CD4-positive, alpha-beta T cell (primary cell): ENCODE measurements at regions not wholly inside any gene's neighbourhood (a gene's known extent, or its start where the extent isn't known, plus 50 kb on each side); places are given as distances from the start of the nearest gene placed in this dataset.

Source experiments
- ATAC-seq: fragments of 200-7000 bp; cut with Tn5 transposase; one replicate; pipeline ENCODE4 v1.10.0; 2022; ENCODE audit warnings: mild to moderate bottlenecking; ENCODE audit not compliant: poor library complexity
- CTCF ChIA-PET: fragments of 350-600 bp; sonication (Branson Sonifier 250); formaldehyde crosslinking; loops from one replicate; lab custom pipeline; 2021; ENCODE audit warnings: antibody characterized with exemption, inconsistent platforms; lab: Charles Lee
- POLR2A ChIA-PET: fragments of 350-600 bp; sonication (Branson Sonifier 250); formaldehyde crosslinking; loops from one replicate; lab custom pipeline; 2021; ENCODE audit warnings: antibody characterized with exemption, inconsistent platforms; lab: Charles Lee
- DNase-seq, 14 experiments: peaks; one replicate each; pipeline ENCODE4 v3.0.0-alpha.2; 2013 to 2020; ENCODE audit warnings: mixed read lengths in 2 of 14
- H3K27ac ChIP-seq, 2 donors: one replicate each; pipeline versions ENCODE4 v1.5.1 to v1.7.0; 2013; ENCODE audit warnings: low read length in 2 of 2, low read depth in 1 of 2, mild to moderate bottlenecking in 1 of 2
- H3K27me3 ChIP-seq, 2 experiments: 1 replicate in 1 of 2; 2 replicates in 1 of 2; pipeline versions ENCODE4 v1.6.1 to v1.7.0; 2013; ENCODE audit warnings: low read length in 2 of 2, control low read depth in 1 of 2, mild to moderate bottlenecking in 1 of 2, moderate library complexity in 1 of 2; ENCODE audit not compliant: insufficient read depth in 2 of 2, control insufficient read depth in 1 of 2
- H3K36me3 ChIP-seq: one replicate; pipeline ENCODE4 v1.6.1; 2013; ENCODE audit warnings: low read length, control low read depth; ENCODE audit not compliant: insufficient read depth
- H3K4me1 ChIP-seq: one replicate; pipeline ENCODE4 v1.6.1; 2013; ENCODE audit warnings: low read length, control low read depth; ENCODE audit not compliant: insufficient read depth
- H3K4me3 ChIP-seq: one replicate; pipeline ENCODE4 v1.5.1; 2013; ENCODE audit warnings: mild to moderate bottlenecking, low read length, moderate library complexity
- H3K9me3 ChIP-seq, 2 experiments: 1 replicate in 1 of 2; 2 replicates in 1 of 2; pipeline versions ENCODE4 v1.6.1 to v1.7.0; 2013; ENCODE audit warnings: low read length in 2 of 2, mild to moderate bottlenecking in 2 of 2, control low read depth in 1 of 2, moderate library complexity in 1 of 2; ENCODE audit not compliant: control insufficient read depth in 1 of 2, insufficient read depth in 1 of 2
- H3K27ac Mint-ChIP-seq: one replicate; pipeline ENCODE4 v1.8.0; 2020; ENCODE audit warnings: mixed read lengths
- H3K27me3 Mint-ChIP-seq: one replicate; pipeline ENCODE4 v1.8.0; 2021; ENCODE audit warnings: mixed read lengths
- H3K36me3 Mint-ChIP-seq: one replicate; pipeline ENCODE4 v1.8.0; 2021; ENCODE audit warnings: low read depth, mixed read lengths
- H3K4me1 Mint-ChIP-seq: one replicate; pipeline ENCODE4 v1.8.0; 2021; ENCODE audit warnings: low read depth, mixed read lengths
- H3K4me3 Mint-ChIP-seq: one replicate; pipeline ENCODE4 v1.8.0; 2020; ENCODE audit warnings: mild to moderate bottlenecking, mixed read lengths
- H3K9me3 Mint-ChIP-seq: one replicate; pipeline ENCODE4 v1.8.0; 2020; ENCODE audit warnings: mixed read lengths
- CTCF ChIP-seq: fragments of 200-600 bp; IDR thresholded peaks from one replicate; pipeline ENCODE4 v1.8.0; 2022; ENCODE audit warnings: antibody characterized with exemption, mild to moderate bottlenecking
- intact Hi-C, 2 experiments: fragments of 100-400 bp; cut with DNase I in 1 of 2; cut with micrococcal nuclease in 1 of 2; formaldehyde crosslinking; loops; one replicate each; pipeline versions ENCODE4 v1.15.1 to v1.9.0; 2023 to 2025; cut with DNase I, micrococcal nuclease

- H3K4me3 Mint-ChIP-seq: no peak overlapping the region
- ATAC-seq (no peak), DNase-seq (no peak)
- no peaks in the 10 kb centered on the region for H3K4me1 Mint-ChIP-seq
- no peaks in the 10 kb centered on the region for H3K9me3 Mint-ChIP-seq
- H3K4me1 ChIP-seq: no peaks in the 10 kb centered on the region
- peaks cover 12% of the 10 kb centered on the region for H3K27me3 Mint-ChIP-seq
- no peak overlapping the region for H3K4me3 ChIP-seq
- H3K36me3 Mint-ChIP-seq: no peaks in the 10 kb centered on the region
- TF ChIP-seq CTCF: no peak
- CTCF ChIA-PET: no interaction called here
- H3K27ac ChIP-seq: no peak overlapping the region
- no peaks in the 10 kb centered on the region for H3K27me3 ChIP-seq
- no peak overlapping the region for H3K27ac Mint-ChIP-seq
- POLR2A ChIA-PET: no interaction called here
- peaks cover 0 to 3% of the 10 kb centered on the region in 2 experiments for H3K9me3 ChIP-seq
- intact Hi-C loops: no loop called here
- H3K36me3 ChIP-seq: no peaks in the 10 kb centered on the region
These were observed 217.1 kb upstream of the WSB1 start for GRCh38 chr17:27076814-27077213.

GRCh38 chr17:27078296-27078695 lies 215.6 kb upstream of the WSB1 start:
- ATAC-seq: no peak
- Histone ChIP-seq H3K27ac (no peak overlapping the region), H3K4me1 (no peaks in the 10 kb centered on the region), H3K27me3 (no peaks in the 10 kb centered on the region), H3K9me3 (peaks cover 0 to 6% of the 10 kb centered on the region in 2 experiments), H3K36me3 (no peaks in the 10 kb centered on the region), H3K4me3 (no peak overlapping the region)
- peaks cover 9% of the 10 kb centered on the region for H3K27me3 Mint-ChIP-seq
- H3K4me3 Mint-ChIP-seq: no peak overlapping the region
- DNase-seq: no peak
- ChIA-PET CTCF (no interaction called here), POLR2A (no interaction called here)
- intact Hi-C loops: no loop called here
- H3K27ac Mint-ChIP-seq: no peak overlapping the region
- no peaks in the 10 kb centered on the region for H3K4me1 Mint-ChIP-seq
- TF ChIP-seq CTCF: no peak
- H3K9me3 Mint-ChIP-seq: no peaks in the 10 kb centered on the region
- H3K36me3 Mint-ChIP-seq: no peaks in the 10 kb centered on the region

- Histone ChIP-seq H3K27me3 (no peaks in the 10 kb centered on the region), H3K36me3 (no peaks in the 10 kb centered on the region), H3K27ac (no peak overlapping the region), H3K4me3 (no peak overlapping the region), H3K4me1 (no peaks in the 10 kb centered on the region), H3K9me3 (peaks cover 0 to 14% of the 10 kb centered on the region in 2 experiments)
- H3K27me3 Mint-ChIP-seq: peaks cover 9% of the 10 kb centered on the region
- CTCF ChIA-PET: no interaction called here
- intact Hi-C loops: no loop called here
- no peak overlapping the region for H3K27ac Mint-ChIP-seq
- H3K9me3 Mint-ChIP-seq: no peaks in the 10 kb centered on the region
- H3K4me1 Mint-ChIP-seq: no peaks in the 10 kb centered on the region
- H3K36me3 Mint-ChIP-seq: no peaks in the 10 kb centered on the region
- POLR2A ChIA-PET: no interaction called here
- no peak for TF ChIP-seq CTCF
- DNase-seq (no peak), ATAC-seq (no peak)
- H3K4me3 Mint-ChIP-seq: no peak overlapping the region
These were observed 214.3 kb upstream of the WSB1 start for GRCh38 chr17:27079660-27080059.
